NCI-H2107 (cell line): ENCODE measurements at regions not wholly inside any gene's neighbourhood (a gene's known extent, or its start where the extent isn't known, plus 50 kb on each side); places are given as distances from the start of the nearest gene placed in this dataset.

ENCODE experiments used
- DNase-seq: peaks from one replicate; lab custom pipeline; 2025; lab: John Stamatoyannopoulos, UW

DNA sequence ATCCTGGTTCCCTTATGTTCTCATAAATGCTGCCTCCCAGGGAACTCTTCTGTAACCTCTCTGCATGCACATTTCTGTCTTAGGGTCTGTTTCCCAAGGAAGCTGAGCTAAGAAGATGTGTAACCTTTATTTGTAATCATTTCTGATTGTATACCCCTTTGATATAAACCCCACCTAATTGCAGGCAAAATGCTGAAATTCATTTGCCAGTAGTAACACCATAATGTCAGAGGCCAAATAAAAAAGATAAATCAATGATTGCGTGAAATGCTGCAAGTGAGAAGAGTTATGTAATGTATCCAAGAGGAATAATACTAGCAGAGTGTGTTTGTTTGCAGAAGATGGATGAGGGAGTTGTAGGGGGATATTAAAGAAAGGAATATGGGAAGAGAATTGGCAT is 822.6 kb upstream of the GRAMD2B start:
- DNase-seq, result no peak

DNA sequence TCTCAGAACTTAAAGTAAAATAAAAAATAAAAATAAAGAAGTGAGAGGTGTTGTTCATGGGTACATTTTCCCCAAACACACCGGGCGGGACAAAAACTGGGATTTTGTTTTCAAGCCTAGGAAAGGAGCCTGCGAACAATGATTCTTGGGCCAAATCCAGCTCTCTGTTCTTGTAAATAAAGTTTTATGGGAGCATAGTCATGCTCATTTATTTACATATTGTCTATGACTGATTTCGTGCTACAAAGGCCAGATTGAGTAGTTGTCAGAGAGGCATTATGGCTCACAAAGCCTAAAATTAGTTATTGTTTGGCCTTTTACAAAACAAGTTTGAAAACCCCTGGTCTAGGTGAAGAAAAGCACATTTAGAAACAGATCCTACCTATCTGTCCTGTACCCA is 821.0 kb upstream of the GRAMD2B start:
- no peak for DNase-seq

DNA sequence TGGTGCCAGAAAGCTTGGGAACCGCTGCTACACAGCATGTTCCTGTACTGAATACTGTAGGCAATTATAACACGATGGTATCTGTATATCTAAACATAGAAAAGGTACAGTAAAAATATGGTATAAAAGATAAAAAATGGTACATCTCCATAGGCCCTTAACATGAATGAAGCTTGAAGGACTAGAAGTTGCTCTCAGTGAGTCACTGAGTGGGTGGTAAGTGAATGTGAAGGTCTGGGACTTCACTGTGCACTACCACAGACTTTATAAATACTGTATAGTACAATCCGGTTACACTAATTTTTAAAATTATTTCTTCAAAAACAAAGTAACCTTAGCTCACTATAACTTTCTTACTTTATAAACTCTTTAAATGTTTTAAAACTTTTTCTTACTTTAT is 819.9 kb upstream of the GRAMD2B start:
- DNase-seq, result no peak

DNA sequence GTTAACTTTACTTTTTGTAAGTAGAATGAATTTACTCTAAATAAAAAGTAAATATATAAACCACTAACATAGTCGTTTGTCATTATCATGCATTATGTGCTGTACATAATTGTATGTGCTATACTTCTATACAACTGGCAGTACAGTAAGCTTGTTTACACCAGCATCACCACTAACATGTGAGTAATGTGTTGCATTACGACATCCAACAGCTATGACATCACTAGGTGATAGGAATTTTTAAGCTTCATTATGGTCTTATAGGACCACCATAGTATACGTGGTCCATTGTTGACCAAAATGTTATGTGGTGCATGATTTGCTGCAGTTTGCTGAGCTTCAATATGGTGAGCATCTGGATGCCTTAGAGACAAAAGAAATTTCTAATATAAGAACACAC is 819.1 kb upstream of the GRAMD2B start:
- no peak for DNase-seq

DNA sequence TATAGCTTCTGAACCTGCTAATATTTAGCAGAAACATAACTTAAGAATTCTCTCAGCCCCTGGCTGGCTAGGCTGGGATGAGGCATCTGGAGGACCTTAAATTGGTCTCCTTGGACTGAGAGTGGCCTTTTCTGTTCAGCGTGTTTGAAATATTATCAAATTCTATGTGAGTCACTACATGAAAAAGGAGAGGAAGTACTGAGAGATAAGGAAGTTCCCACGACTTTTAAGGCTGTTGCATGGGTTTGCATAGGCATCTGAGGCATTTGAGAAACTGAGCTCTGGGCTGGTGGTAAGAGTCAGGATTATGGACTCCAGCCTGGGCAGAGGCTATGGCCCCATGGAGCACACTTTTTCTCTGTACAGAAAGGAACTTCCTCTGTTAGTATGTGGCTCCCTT is 816.2 kb upstream of the GRAMD2B start:
- DNase-seq, result no peak

DNA sequence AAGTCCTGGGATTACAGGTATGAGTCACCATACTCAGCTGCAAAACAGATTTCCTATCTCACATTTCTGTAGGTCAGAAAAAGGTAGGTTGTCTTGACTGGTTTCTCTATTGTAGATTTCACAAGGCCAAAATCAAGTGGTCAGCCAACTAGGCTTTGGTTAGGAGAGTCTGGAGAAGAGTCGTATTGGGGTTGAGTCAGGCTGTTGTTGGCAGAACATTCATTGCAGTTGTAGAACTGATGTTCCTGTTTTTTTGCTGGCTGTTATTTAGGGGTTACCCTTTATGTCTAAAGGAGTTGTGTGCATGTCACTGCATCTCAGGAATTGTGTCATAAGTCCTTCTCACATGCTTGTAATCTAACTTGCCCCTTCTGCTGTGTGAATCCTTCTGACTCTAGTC is 814.2 kb upstream of the GRAMD2B start:
- no peak for DNase-seq

DNA sequence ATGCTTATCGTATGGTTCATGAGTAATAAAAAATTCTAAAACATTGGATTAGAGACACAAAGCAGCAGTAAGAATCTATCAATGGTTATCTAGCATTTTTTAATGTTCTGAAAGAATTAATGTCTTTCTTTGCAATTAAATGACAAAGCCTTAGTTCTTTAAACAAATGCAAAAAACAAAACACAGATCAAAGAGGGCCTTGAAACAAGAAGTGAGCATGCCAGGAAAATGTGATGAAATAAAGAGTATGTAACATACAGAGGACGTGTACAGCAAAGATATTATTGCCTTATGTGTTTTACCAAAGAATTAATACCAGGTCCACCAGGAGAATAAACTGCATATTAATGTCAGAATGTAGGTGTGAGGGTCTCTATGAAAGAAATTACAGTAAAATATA is 812.3 kb upstream of the GRAMD2B start:
- DNase-seq, result no peak

DNA sequence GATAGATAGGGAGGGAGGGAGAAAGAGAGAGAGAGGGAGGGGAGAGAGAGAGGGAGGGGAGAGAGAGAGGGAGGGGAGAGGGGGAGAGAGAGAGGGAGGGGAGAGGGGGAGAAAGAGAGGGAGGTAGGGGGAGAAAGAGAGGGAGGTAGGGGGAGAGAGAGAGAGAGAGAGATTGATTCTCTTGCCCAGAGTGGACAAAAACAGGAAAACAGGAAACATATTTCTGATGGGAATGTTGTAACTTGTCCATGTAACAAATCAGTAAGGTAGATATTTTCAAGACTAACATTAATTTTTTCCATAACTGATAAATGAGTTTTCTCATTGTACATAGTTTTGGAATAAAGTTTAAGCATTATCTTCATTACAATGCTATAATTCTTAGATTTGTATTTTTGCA is 811.7 kb upstream of the GRAMD2B start:
- no peak for DNase-seq

DNA sequence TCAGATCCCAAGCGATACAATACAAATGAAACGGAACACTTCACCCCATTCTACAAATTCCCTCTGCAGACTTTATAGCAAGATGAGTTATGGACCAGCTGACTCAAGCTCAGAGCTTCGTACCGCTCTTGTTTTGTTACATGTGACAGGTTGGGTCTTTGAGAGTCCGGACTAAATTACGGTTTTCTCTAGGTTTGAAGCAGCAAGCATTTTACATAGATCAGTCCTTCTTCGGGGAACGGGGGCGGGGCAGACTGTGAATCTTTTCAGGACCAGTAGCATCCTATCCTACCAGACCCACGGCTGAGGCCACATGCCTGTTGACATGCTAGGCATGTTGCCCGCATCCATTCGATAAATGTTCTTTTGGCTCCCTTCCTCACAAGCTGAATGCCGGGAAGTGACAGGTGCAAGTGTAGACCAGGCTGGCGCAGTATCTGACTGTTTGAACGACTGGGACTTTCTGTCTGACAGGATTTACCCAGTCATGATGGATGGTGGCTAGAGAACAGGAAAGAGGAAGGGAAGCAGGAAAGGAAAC is 811.0 kb upstream of the GRAMD2B start:
- peak; percentile 74 for DNase-seq

DNA sequence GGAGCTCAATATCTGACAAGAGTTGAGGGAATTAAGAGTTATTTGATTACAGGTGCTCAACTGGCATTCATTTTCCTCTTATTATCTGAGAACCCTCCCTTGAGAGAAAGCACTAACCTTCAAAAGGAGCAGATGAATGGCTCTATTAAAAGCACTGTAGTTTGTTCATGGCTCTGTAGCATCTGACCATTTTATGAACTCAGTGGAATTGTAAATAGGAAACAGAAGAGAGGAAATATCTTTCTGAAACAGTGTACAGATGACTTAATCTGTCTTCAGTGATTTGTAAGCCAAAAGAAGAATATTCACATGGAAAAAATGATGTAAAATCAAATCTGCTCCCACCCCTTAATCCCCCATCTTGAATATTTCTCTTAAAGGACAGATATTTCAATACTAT is 810.4 kb upstream of the GRAMD2B start:
- DNase-seq, result peak; percentile 74

DNA sequence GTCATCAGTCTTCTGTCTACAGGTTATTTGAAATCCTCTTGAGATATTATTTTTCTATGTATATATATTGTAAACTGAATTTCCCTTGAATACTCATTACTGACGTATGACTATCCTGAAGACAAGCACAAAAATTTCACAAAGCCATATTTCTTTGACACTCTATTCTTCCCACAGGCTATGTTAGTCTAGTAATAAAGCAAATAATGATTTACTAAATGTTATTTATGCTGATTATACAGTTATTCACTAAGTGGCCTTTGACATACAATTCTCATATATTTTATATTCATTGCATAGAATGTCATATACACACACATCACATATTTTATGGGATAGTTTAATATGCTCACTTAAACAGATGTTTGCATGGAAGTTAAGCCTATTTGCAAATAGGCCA is 793.0 kb upstream of the GRAMD2B start:
- no peak for DNase-seq

DNA sequence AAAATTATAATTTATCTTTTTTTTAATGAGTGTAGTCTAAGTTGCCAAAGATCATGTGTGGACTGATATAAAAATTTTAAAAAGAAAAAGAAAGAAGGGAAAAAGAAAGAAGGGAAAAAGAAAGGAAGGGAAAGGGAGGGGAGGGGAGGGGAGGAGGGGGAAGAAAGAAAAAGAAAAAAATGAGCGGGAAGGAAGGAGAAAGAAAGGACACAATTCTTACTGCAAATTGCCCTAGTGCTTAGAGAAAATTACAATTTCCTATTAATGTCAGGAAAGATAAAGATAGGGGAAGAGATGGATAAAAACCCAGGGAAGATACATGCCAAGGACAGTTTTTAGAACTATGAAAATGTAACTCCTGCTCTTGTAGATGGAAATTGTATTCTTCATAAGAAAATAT is 789.7 kb upstream of the GRAMD2B start:
- DNase-seq, result no peak

DNA sequence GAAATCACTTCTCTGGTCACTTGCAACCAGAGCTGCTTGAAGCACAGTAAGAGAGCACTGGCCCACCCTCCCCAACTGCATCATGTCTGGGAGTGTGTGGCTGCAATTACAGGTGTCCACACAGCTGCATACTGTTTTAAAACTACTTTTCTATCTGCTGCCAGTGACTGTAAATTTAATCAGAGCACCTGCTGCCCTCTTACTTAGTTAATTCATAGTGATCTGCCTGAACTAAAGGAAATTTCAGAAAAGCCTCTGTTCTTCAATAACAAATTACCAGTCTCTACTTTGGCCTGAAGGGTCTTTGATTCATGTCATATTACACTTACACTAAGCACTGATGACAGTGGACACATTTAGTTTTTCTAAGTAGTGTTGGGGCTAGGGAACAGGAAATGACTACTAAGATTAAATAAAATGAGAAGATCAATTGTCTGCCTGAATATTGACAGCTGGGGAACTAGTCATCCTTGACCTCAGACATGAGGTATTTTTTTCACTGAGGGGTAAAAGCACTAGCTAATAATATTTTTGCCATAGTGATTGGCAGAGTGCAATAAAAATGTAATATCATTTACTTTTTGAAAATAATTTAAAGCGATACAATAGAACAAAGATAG is 788.9 kb upstream of the GRAMD2B start:
- no peak for DNase-seq

DNA sequence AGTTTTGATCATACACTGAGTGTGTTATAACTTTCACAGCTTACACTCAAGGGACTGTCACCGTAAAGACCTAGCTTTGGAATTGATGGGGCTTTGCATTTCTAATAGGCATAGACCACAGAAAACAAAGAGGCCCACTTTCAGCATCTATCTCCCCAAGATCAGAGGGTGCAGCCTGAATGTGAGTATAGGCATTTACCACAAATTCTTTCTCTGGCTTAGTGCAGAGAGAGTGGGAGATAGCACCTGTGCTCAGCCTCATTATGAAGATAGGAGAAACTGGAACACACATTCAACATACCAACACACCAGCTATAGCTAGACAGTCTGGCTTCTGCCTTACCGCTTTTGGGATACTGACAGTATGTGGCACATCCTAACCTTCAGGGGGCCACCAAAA is 783.4 kb upstream of the GRAMD2B start:
- DNase-seq, result no peak

DNA sequence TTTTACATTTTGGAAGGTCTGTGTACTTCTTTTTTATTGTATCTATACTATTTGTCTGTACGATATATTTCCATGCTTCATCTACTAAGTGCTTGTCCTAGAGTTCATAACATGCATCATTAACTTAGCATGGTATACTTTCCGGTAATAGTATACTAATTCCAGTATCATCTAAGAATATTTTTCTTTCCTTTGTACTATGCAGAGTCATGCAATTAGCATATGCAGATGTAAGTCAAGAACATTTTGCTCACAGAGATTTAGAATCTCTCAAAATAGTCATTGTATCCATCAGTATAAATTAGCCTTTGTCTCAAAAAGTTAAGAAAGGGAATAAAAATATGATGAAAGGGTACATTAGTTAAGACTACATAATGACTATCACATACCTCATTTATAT is 770.4 kb upstream of the GRAMD2B start:
- no peak for DNase-seq

DNA sequence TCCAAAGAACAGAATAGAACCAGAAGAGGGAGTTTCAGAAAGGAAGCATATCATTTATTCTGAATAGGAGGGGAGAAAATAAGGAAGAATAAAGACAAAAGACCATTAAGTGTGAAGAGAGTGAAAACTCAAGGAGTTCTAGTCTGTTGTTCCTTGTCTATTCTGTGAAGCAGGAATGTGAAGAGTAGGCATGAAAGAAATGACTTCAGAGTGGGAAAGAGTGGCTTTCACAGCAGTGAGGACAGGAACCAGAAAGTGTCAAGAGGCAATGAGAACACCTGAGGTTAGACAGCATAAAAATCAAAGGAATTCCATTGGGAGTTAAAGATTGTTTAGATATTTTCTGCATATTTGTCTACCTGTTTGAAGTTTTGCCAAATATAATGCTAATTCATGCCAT is 768.8 kb upstream of the GRAMD2B start:
- no peak for DNase-seq

DNA sequence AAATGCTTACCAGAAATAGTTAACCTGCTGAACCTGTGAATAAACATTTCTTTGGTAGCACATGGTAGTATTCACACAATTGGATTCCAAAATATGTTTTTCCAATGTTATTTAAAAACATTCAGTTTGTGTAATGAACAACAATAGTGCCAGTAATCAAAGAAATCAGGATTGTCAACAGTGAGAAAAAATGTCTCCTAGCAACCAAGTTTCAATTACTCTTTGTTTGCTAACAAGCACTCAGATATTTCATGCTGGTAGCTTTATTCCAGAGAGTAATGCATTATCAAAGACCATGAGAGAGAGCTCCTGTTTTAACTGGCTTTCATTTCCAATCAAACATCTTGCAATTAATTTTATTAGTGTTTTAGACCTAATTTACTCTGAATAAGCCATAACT is 768.1 kb upstream of the GRAMD2B start:
- DNase-seq, result no peak

DNA sequence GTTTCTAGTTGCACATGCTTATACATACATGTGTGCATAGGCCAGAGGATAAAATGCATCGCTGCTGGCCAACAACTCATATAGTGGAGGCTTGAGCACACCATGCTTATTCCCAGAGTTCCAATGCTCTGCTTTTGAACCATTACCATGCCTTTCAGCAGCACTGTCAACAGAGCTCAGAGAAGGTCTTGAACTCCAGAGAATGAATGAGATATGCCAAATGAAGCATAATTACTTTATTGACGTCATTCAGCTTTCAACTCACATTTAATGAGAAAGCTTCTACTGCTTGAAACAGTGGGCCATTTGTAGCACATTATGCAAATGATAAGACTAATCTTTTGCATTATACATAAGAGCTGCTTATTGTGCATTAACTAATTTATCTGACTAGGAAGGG is 765.3 kb upstream of the GRAMD2B start:
- DNase-seq, result no peak

DNA sequence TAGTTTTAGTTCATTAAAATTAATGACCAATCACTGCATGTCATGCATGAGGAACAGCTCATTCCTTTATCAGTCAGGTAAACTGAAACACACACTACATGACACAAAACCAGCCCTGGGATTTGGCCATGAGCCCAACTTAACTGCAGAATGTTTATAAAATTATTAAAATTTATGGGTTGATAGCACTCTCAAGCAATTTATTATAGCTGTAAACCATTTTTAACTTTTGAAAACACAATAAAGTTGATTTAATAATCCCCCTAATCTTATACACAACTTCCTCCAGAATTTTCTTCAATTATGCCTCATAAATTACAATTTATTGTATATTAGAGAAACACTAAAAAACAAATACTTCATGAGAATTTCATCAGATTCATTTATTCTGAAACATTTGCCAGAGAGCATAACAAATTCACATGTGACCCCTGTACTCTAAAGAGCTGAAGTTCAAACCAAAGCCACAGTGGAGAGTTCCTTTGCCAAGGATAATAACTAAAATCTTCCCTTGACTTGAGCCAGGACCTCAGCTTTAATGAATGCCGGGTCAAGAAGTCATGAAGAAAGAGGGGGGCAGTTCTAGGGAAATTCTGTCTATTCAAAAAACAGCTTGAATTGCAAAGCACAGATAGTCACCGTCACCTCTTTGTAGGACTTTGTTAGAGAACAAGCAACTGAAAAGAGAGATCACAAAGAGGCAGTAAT is 763.7 kb upstream of the GRAMD2B start:
- DNase-seq, result no peak

DNA sequence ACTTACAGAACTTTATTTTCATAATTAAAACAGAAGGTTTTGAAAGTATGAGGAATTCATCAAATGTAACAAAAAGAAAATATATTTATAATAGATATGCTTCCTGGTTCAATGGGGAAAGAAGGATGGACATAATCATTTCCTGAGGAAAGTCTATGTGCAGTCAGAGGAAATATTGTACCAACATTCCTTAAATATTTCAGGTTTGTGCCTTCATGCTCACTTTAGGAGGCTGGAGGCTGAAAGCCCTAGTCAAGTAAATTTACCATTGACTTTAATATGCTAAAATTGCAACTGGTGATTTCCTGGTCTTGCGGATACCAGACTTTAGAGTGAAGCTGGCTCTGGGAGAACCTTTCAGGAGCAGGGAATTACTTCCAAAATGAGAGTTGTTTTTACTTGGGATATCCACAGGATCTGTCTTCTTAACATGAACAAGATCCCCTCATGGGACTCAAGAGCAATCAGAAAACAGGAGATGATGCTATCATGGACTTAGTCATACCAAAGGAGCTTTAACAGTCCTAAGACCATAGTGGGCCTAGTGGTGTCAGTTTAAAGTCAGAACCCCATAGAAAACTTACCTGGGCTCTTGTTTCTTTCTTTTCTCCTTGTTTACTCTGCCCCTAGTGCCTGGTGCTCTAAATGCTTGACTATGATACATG is 762.8 kb upstream of the GRAMD2B start:
- DNase-seq, result no peak

DNA sequence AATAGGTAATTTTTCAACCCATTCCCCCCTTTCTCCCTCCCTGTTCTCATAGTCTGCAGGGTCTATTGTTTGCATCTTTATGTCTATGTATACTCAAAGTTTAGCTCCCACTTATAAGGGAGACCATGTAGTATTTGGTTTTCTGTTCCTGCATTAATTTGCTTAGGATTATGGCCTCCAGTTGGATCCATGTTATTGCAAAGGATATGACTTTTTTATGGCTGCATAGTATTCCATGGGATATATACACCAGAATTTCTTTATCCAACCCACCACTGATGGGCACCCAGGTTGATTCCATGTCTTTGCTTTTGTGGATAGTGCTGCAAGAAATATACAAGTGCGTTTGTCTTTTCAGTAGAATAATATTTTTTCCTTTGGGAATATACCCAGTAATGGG is 761.6 kb upstream of the GRAMD2B start:
- no peak for DNase-seq

DNA sequence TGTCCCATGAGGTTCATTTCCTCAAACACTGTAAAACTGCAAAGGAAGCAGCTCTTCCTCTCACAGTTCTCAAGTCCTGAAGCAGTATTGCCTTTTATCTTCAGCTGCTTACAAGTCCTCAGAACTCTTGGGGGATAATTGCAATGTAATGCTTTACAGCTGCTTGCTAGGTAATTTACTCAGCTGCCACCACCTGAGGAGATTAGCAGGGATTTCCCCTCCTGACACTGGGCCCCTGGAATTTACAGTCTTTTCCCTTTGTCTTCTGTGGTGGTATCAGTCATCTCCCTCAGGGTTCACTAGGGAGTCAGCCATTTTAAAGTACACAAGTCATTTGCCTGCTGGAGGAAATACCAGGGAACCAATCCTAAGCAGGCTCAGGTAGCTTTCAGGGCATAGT is 754.3 kb upstream of the GRAMD2B start:
- DNase-seq, result no peak

DNA sequence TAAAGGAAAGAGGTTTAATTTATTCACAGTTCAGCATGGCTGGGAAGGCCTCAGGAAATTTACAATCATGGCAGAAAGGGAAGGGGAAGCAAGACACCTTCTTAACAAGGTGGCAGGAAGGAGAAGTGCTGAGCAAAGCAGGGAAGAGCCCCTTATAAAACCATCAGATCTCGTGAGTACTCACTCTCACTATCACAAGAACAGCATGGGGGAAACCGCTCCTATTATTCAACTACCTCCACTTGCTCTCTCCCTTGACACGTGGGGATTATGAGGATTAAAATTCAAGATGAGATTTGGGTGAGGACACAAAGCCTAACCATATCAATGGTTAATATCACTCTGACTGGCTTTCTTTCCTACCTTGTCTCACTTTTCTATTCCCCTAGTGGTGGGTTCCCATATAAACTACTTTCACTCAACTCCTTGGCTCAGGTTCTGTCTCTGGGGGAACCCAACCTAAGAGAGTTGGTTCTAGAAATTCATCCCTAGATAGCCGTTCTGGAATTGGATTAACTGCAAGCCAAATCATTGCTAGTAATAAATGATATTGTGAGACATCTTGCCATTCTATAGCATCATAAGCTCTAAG is 749.8 kb upstream of the GRAMD2B start:
- DNase-seq, result no peak
